GM12892 (cell line): ENCODE measurements at regions not wholly inside any gene's neighbourhood (a gene's known extent, or its start where the extent isn't known, plus 50 kb on each side); places are given as distances from the start of the nearest gene placed in this dataset.

Source experiments
- DNase-seq: peaks from one replicate; pipeline ENCODE4 v3.0.0; 2011; ENCODE audit not compliant: insufficient read length
- FAIRE-seq: peaks from 2 replicates; lab custom pipeline; 2011; peaks lifted over from hg19 to GRCh38; lab: Jason Lieb, UNC
- POLR2A ChIP-seq: IDR thresholded peaks from 2 replicates; pipeline ENCODE4 v1.6.1; 2011; ENCODE audit warnings: low read depth, low read length, control low read depth
- POLR2AphosphoS5 ChIP-seq: IDR thresholded peaks from 2 replicates; pipeline ENCODE4 v1.6.1; 2011; ENCODE audit warnings: low read depth, low read length, control low read depth
- TAF1 ChIP-seq: IDR thresholded peaks from 2 replicates; pipeline ENCODE4 v1.6.1; 2011; ENCODE audit warnings: low read depth, mild to moderate bottlenecking, control low read depth, low read length, borderline replicate concordance

- no peak for TF ChIP-seq TAF1
- FAIRE-seq, result no peak
Measured at GRCh38 chr7:33701927-33702326, 203.4 kb upstream of the BMPER start.

DNA sequence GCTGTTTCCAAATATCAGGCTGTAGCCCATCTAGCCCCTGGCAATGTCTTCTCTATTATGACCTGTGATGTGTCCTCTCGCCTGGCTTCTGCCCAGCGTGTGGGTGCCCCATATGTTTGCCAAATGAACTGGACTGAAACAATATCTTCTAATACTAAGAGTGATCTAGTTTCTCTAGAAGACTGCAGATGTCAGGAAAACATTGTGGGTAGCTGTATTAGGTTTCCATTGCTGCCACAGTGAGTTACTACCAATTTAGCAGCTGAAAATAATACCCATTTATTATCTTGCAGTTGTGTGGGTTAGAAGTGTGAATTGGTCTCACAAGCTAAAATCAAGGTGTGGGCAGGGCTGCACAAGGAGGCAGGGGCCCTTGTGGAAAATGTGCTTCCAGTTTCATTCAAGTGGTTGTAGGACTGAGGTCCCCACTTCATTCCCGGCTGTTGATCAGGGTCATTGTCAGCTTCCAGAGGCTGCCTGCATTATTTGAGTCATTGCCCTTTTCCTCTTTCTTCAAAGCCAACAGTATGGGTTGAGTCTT is 202.8 kb upstream of the BMPER start:
- no peak for FAIRE-seq
- no peak for DNase-seq
- TF ChIP-seq POLR2AphosphoS5 (no peak), POLR2A (no peak), TAF1 (no peak)

More at GRCh38 chr7:33701927-33702326, 203.4 kb upstream of the BMPER start:
- no peak for DNase-seq

DNA sequence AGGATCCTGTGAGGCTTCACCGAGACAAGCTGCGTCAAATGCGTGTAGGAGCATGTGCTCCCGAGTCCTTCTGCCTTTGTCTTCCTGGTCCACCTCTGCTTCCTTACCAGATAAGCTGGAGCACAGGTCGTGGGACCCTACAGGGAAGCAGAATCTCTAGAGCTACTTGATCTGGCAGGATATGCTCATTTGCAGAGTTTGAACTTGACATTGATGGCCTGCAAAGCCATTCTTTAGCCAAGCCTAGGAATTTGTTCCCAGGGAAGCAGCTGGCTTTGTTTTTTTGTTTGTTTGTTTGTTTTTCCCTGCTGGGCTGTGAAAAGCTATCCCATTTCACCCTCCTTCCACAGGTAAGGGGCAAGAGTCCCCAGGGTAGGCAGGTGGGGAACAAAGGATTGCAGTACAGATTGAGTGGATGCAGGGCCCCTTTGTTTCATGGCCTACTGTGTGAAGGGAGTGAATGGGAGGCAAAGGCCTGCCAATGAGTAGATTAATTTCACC is 200.0 kb upstream of the BMPER start:
- DNase-seq (no peak), FAIRE-seq (no peak)
- TF ChIP-seq POLR2A (no peak), TAF1 (no peak), POLR2AphosphoS5 (no peak)

DNA sequence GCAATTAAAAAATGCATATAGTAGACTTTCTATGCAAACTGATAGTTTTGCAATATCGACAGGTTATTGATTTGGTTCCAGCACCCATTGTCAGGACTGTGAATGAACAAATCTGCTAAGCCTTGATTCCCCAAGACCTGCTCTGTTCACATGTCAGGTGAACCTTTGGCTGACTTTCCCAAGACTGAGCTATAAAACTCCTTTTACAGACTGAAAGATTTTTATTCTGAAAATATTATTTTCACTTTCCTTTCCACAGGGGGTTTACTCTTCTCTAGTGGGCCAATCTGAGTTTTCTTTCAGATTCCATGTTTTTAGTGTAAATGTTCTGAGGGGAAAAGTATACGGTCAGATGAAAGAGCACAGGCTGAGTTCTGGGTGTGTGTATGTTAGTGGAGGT is 199.2 kb upstream of the BMPER start:
- DNase-seq (no peak), FAIRE-seq (no peak)
- TF ChIP-seq POLR2A, result no peak
- TF ChIP-seq TAF1, result no peak
- TF ChIP-seq POLR2AphosphoS5, result no peak

- no peak for DNase-seq
- FAIRE-seq, result no peak
- TF ChIP-seq POLR2A (no peak), POLR2AphosphoS5 (no peak), TAF1 (no peak)
Measured at GRCh38 chr7:33706771-33707200, 198.6 kb upstream of the BMPER start.

DNA sequence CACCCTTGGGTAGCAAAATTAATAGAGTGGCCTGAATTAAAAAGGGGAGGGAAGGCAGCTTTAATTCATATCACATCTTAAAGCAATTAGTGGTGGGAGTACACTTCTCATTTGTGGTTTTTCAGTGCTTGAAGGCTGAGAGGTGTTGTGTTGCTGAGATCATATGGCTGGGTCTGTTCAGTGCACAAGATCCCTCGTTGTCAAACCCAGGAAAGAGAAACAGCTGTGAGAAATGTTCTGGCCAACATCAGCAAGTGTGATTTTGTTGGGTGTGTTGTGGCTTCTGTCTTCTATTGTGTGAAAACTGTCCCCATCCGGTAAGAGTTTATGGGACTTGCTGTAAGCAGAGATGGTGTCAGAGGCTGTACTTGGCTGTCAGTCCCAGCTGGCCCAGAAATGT is 197.9 kb upstream of the BMPER start:
- TF ChIP-seq POLR2A (no peak), POLR2AphosphoS5 (no peak), TAF1 (no peak)
- DNase-seq (no peak), FAIRE-seq (no peak)

DNA sequence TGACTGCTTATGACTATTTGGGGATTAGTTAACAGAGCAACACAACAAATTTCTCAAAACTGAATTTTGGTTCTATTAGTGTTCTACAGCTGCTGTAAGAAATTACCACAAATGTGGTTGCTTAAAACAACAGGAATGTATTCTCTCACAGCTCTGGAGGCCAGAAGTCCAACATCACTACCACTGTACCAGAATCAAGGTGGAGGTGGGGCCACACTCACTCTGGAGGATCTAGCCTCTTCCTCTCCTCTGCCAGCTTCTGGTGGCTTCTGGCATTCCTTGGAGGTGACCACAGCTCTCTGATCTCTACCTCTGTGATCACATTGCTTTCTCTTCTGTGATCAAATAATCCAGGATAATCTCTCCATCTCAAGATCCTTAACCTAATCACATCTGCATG is 194.7 kb upstream of the BMPER start:
- FAIRE-seq (no peak), DNase-seq (no peak)
- TF ChIP-seq POLR2A (no peak), POLR2AphosphoS5 (no peak), TAF1 (no peak)

DNA sequence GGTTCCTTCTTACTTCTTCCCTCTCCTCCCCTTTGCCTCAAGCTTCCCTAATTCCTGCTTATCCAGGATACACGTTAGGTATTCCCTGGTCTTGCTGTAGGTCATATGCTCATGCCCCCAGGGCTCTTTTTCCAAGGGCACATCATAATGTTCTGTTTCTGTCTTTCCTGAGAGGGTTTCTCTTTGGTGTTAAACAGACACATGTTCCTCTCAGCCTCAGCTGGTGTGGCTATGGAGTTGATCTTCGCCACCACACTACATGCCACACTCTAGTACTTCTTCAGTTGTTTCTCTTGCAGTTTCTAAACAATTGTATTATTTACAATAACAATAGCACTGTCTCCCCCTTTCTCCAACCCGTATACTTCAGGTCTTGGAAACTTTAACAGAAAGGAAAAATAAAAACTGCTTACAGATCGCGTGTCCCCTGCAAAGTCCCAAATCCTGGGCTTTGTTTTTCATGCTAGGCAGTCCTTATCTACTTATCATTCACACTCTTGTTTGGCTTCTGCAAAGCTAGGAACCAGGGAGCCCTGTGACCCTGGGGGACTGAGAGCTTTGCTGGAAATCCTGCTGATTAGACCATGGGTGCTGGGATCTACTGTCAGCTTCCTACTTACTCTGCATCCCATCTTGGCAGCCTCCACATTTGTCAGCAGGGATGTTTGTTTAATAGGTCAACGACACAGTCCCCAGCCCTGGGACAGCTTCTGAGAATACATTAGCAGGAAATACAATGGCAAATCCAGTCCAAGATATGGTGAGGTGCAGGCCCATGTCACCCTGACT is 193.9 kb upstream of the BMPER start:
- DNase-seq (no peak), FAIRE-seq (no peak)
- TF ChIP-seq POLR2AphosphoS5 (no peak), POLR2A (no peak), TAF1 (no peak)

DNA sequence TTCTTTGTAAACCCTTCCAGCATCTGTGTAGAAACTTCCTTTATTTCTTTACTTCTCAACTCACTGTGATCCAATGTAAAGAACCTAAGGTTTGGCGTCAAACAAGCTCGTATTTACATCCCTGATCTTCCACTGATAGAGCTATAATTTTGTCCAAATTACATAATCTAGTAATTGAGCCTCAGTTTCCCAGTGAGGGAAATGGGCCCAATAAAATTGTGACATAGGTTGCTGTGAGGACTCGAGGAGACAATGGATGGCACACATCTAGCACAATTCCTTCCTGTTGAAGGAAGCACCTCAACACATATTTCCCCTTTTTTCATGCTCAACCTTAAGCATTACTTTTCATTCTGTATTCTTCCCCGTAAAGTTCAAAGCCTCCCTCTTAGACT is 193.3 kb upstream of the BMPER start:
- FAIRE-seq (no peak), DNase-seq (no peak)
- TF ChIP-seq TAF1 (no peak), POLR2AphosphoS5 (no peak), POLR2A (no peak)

GRCh38 chr7:33714208-33714607 is 191.1 kb upstream of the BMPER start:
- DNase-seq (no peak), FAIRE-seq (no peak)
- TF ChIP-seq POLR2A (no peak), POLR2AphosphoS5 (no peak), TAF1 (no peak)

DNA sequence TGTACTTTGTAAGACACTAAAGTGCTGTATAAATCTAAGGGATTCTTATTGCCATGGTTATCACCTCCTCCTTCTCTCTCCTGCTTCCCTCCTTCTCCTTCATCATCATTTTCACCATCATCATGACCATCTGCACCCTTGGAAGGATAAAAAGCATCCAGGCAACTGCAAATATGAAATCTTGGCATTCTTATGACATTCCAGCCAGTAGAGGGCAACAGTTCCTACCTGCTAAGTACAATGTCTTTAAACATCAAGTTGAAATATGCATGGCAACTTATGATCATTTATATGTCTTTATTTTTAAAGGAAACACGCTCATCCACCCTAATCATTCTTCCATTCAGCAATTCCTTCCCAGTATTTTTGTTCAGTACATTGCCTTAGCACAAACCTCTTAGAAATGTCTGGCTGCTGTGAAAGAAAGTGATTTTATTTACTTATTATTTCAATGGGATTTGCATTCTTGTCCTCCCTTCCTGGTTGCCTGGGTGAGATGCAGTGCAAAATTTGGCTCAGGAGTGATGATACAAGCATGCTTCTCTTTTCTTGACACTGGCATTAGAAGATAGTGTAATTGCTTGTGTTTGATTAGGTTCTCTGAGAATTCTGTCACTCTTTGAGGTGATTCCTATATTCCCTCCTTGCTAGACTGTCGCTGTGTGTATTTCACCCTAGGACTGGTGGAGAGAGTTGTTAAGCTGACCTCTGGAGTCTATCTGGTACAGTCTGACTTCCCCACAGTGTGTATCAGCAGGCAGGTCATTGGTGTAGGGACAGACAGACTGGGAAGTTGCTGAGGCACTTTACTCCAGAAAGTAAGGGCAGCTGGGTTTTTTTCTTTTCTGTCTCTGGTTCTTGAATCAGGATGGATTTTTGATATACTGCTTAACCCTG is 188.5 kb upstream of the BMPER start:
- FAIRE-seq (no peak), DNase-seq (no peak)
- no peak for TF ChIP-seq POLR2AphosphoS5

DNA sequence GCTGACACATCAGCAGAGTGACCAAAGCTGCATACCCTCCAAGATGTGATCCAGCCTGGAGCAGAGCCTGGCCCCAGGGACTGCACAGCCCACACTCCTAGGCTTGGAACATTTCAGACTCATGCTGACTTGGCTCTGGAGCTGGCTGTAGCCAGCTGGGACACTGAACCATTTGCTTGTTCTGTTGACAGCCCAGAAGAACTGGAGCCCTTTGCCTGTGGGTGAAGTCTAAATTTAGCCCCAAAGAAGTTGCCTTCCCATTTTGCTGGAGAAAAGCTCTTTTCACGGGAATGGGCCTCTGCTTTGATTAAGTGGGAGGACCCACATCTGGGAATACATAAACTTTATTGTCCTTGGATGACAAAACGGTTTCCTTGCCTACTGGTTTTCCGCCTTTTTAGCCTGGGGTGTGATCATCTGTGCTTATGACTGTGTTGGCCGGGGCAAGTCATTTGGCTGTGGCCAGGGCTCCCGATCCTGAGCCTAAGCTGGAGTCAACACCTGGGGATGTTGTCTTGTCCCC is 186.2 kb upstream of the BMPER start:
- DNase-seq (no peak), FAIRE-seq (no peak)
- TF ChIP-seq POLR2A, result no peak
- TF ChIP-seq POLR2AphosphoS5, result no peak
- TF ChIP-seq TAF1, result no peak
